H1 (cell line): ENCODE measurements at regions not wholly inside any gene's neighbourhood (a gene's known extent, or its start where the extent isn't known, plus 50 kb on each side); places are given as distances from the start of the nearest gene placed in this dataset.

Experiments used
- CTCF ChIA-PET: fragments of 300-600 bp; sonication (Branson Sonifier 250); formaldehyde crosslinking; loops from one replicate; lab custom pipeline; 2021; ENCODE audit not compliant: partially characterized antibody; lab: Charles Lee
- POLR2A ChIA-PET: fragments of 300-600 bp; sonication (Branson Sonifier 250); formaldehyde crosslinking; loops from one replicate; lab custom pipeline; 2021; ENCODE audit warnings: inconsistent platforms; ENCODE audit not compliant: partially characterized antibody; lab: Charles Lee
- DNase-seq, 2 experiments: peaks; one replicate each; pipeline versions ENCODE4 v3.0.0 to v3.0.0-alpha.2; 2010 to 2022; ENCODE audit warnings: low spot score in 2 of 2, low read depth in 1 of 2, mixed read lengths in 1 of 2
- FAIRE-seq: peaks from 2 replicates; lab custom pipeline; 2011; peaks lifted over from hg19 to GRCh38; lab: Jason Lieb, UNC
- H2AFZ ChIP-seq: 2 replicates; pipeline ENCODE4 v1.8.1; 2012; ENCODE audit warnings: low read length, inconsistent platforms
- H2AK5ac ChIP-seq: 2 replicates; pipeline ENCODE4 v1.6.1; 2013; ENCODE audit warnings: low read depth, low read length
- H2BK120ac ChIP-seq: replicated peaks from 2 replicates; pipeline ENCODE3; 2013; ENCODE audit warnings: low read depth, low read length, inconsistent platforms
- H2BK12ac ChIP-seq: 2 replicates; pipeline ENCODE4 v1.6.1; 2013; ENCODE audit warnings: low read depth, low read length
- H2BK15ac ChIP-seq: 2 replicates; pipeline ENCODE4 v1.6.1; 2013; ENCODE audit warnings: low read length
- H2BK20ac ChIP-seq: 2 replicates; pipeline ENCODE4 v1.6.1; 2013; ENCODE audit warnings: low read length
- H2BK5ac ChIP-seq: 2 replicates; pipeline ENCODE4 v1.6.1; 2013; ENCODE audit warnings: low read depth, low read length
- H3K14ac ChIP-seq: 2 replicates; pipeline ENCODE4 v1.6.1; 2013; ENCODE audit warnings: inconsistent platforms; ENCODE audit not compliant: insufficient read length
- H3K18ac ChIP-seq: 2 replicates; pipeline ENCODE4 v1.6.1; 2013; ENCODE audit warnings: low read length; ENCODE audit errors: extremely low read depth
- H3K23ac ChIP-seq: 2 replicates; pipeline ENCODE4 v1.6.1; 2013; ENCODE audit warnings: inconsistent platforms; ENCODE audit not compliant: insufficient read length
- H3K23me2 ChIP-seq: 2 replicates; pipeline ENCODE4 v1.6.1; 2013; ENCODE audit warnings: low read depth, low read length
- H3K27ac ChIP-seq: 2 replicates; pipeline ENCODE4 v1.6.1; 2011; ENCODE audit warnings: low read depth, low read length, inconsistent platforms
- H3K27me3 ChIP-seq, 4 experiments: replicated peaks in 1 of 4; 1 replicate in 1 of 4; 2 replicates in 3 of 4; pipeline versions ENCODE4 v1.6.1 to v1.8.1; 2011 to 2013; ENCODE audit warnings: low read length in 3 of 4, mild to moderate bottlenecking in 3 of 4, inconsistent platforms in 2 of 4, mixed read lengths in 2 of 4, moderate library complexity in 1 of 4; ENCODE audit not compliant: control insufficient read depth in 3 of 4, insufficient read depth in 3 of 4; ENCODE audit errors: extremely low read depth in 1 of 4
- H3K36me3 ChIP-seq, 4 experiments: 2 replicates each; pipeline versions ENCODE4 v1.6.1 to v1.8.1; 2011 to 2013; ENCODE audit warnings: mild to moderate bottlenecking in 4 of 4, low read length in 3 of 4, moderate library complexity in 2 of 4, control low read depth in 1 of 4, inconsistent platforms in 1 of 4; ENCODE audit not compliant: insufficient read depth in 4 of 4, control insufficient read depth in 2 of 4
- H3K4ac ChIP-seq: replicated peaks from 2 replicates; pipeline ENCODE3; 2013; ENCODE audit warnings: low read length, low read depth, mixed read lengths, inconsistent platforms; ENCODE audit not compliant: insufficient read length
- H3K4me1 ChIP-seq, 4 experiments: replicated peaks in 1 of 4; 1 replicate in 1 of 4; 2 replicates in 3 of 4; pipeline versions ENCODE4 v1.6.1 to v1.8.1; 2011 to 2013; ENCODE audit warnings: low read length in 3 of 4, inconsistent platforms in 2 of 4, mixed read lengths in 1 of 4; ENCODE audit not compliant: insufficient read depth in 4 of 4, control insufficient read depth in 3 of 4
- H3K4me2 ChIP-seq, 2 experiments: 2 replicates each; pipeline versions ENCODE4 v1.6.1 to v1.8.1; 2011 to 2013; ENCODE audit warnings: low read depth in 2 of 2, low read length in 2 of 2, control low read depth in 1 of 2, inconsistent platforms in 1 of 2, mild to moderate bottlenecking in 1 of 2; ENCODE audit not compliant: insufficient read depth in 1 of 2
- H3K4me3 ChIP-seq, 4 experiments: fragments of 200-600, 300-600 bp in 1 of 4; sonication (generic), shearing (Covaris generic), sonication (Bioruptor Twin) in 1 of 4; 2 replicates each; pipeline versions ENCODE4 v1.5.1 to v1.8.1; 2011 to 2016; ENCODE audit warnings: low read length in 4 of 4, low read depth in 3 of 4, control low read depth in 2 of 4, inconsistent platforms in 2 of 4, mild to moderate bottlenecking in 2 of 4, mixed read lengths in 1 of 4, moderate library complexity in 1 of 4; ENCODE audit not compliant: insufficient read depth in 2 of 4; ENCODE audit errors: extremely low read depth in 1 of 4
- H3K56ac ChIP-seq: replicated peaks from 2 replicates; pipeline ENCODE3; 2013; ENCODE audit warnings: low read depth, mild to moderate bottlenecking, mixed read lengths, low read length, inconsistent platforms; ENCODE audit not compliant: insufficient read length
- H3K79me1 ChIP-seq: 2 replicates; pipeline ENCODE4 v1.6.1; 2013; ENCODE audit warnings: low read depth, low read length, control low read depth
- H3K79me2 ChIP-seq, 2 experiments: 2 replicates each; pipeline versions ENCODE4 v1.6.1 to v1.8.1; 2012 to 2013; ENCODE audit warnings: low read length in 2 of 2, mild to moderate bottlenecking in 2 of 2, inconsistent platforms in 1 of 2; ENCODE audit not compliant: insufficient read depth in 2 of 2, control insufficient read depth in 1 of 2
- H3K9ac ChIP-seq, 4 experiments: replicated peaks in 1 of 4; 1 replicate in 1 of 4; 2 replicates in 3 of 4; pipeline versions ENCODE4 v1.6.1 to v1.8.1; 2011 to 2013; ENCODE audit warnings: low read depth in 3 of 4, low read length in 3 of 4, control low read depth in 2 of 4, mild to moderate bottlenecking in 2 of 4, moderate library complexity in 2 of 4, inconsistent platforms in 1 of 4; ENCODE audit errors: extremely low read depth in 1 of 4
- H3K9me3 ChIP-seq, 2 experiments: 2 replicates each; pipeline versions ENCODE4 v1.6.1 to v1.8.1; 2012 to 2013; ENCODE audit warnings: mild to moderate bottlenecking in 2 of 2, moderate library complexity in 2 of 2, control low read depth in 1 of 2, inconsistent platforms in 1 of 2, low read depth in 1 of 2, low read length in 1 of 2, mixed read lengths in 1 of 2; ENCODE audit not compliant: insufficient read depth in 2 of 2
- H4K20me1 ChIP-seq, 2 experiments: replicated peaks in 1 of 2; 2 replicates each; pipeline versions ENCODE3 to v1.8.1; 2011 to 2013; ENCODE audit warnings: inconsistent platforms in 2 of 2, low read length in 2 of 2, mild to moderate bottlenecking in 1 of 2; ENCODE audit not compliant: insufficient read depth in 2 of 2, control insufficient read depth in 1 of 2
- H4K5ac ChIP-seq: 2 replicates; pipeline ENCODE4 v1.6.1; 2013; ENCODE audit warnings: low read length, low read depth, mixed read lengths, inconsistent platforms; ENCODE audit not compliant: insufficient read length
- H4K8ac ChIP-seq: 2 replicates; pipeline ENCODE4 v1.8.0; 2013; ENCODE audit warnings: mild to moderate bottlenecking, moderate library complexity, low read length, inconsistent platforms; ENCODE audit not compliant: insufficient read depth; ENCODE audit errors: extremely low read depth
- H4K91ac ChIP-seq: replicated peaks from 2 replicates; pipeline ENCODE3; 2013; ENCODE audit warnings: low read length, mixed read lengths, inconsistent platforms; ENCODE audit not compliant: insufficient read length
- ATF3 ChIP-seq: IDR thresholded peaks from 2 replicates; pipeline ENCODE4 v1.6.1; 2011; ENCODE audit warnings: low read depth, mild to moderate bottlenecking, low read length; ENCODE audit not compliant: insufficient read depth
- EP300 ChIP-seq, 2 experiments: IDR thresholded peaks; 1 replicate in 1 of 2; 2 replicates in 1 of 2; pipeline ENCODE4 v1.6.1; 2011 to 2012; ENCODE audit warnings: low read depth in 2 of 2, low read length in 2 of 2, mild to moderate bottlenecking in 2 of 2, borderline replicate concordance in 1 of 2, inconsistent platforms in 1 of 2, moderate library complexity in 1 of 2
- HDAC2 ChIP-seq, 2 experiments: fragments of 300-600 bp in 1 of 2; sonication (generic) in 1 of 2; IDR thresholded peaks; 2 replicates each; pipeline ENCODE4 v1.6.1; 2011 to 2012; ENCODE audit warnings: low read depth in 2 of 2, low read length in 2 of 2, mild to moderate bottlenecking in 2 of 2, moderate library complexity in 2 of 2, borderline replicate concordance in 1 of 2, inconsistent platforms in 1 of 2
- KDM1A ChIP-seq: fragments of 200-600, 300-600 bp; sonication (generic); IDR thresholded peaks from 2 replicates; pipeline ENCODE4 v1.7.1; 2016; ENCODE audit warnings: mild to moderate bottlenecking, low read length, borderline replicate concordance
- MAX ChIP-seq: IDR thresholded peaks from 2 replicates; pipeline ENCODE4 v1.6.1; 2012; ENCODE audit warnings: inconsistent platforms
- PHF8 ChIP-seq: fragments of 200-600 bp; sonication (generic); conservative IDR thresholded peaks from 2 replicates; pipeline ENCODE4 v1.7.1; 2012; ENCODE audit warnings: low read depth, mild to moderate bottlenecking, inconsistent platforms, low read length, moderate library complexity
- SIX5 ChIP-seq: IDR thresholded peaks from 2 replicates; pipeline ENCODE4 v1.6.1; 2011; ENCODE audit warnings: mild to moderate bottlenecking, low read depth, low read length
- TAF1 ChIP-seq: IDR thresholded peaks from 2 replicates; pipeline ENCODE4 v1.6.1; 2011; ENCODE audit warnings: mild to moderate bottlenecking, low read depth, low read length
- WGBS, 2 experiments: shearing (Covaris generic) in 1 of 2; methylation state at CpG; one replicate each; pipeline versions ENCODE4 v1.1.6 to v1.1.7; 2013 to 2015; ENCODE audit warnings: low lambda C conversion rate in 2 of 2, mixed read lengths in 2 of 2, inconsistent platforms in 1 of 2, low coverage in 1 of 2, missing lambda C conversion rate in 1 of 2; ENCODE audit not compliant: insufficient replicate concordance in 2 of 2, insufficient coverage in 1 of 2, insufficient read length in 1 of 2; ENCODE audit errors: extremely low coverage in 1 of 2, missing lambda C conversion rate in 1 of 2; 5-methylcytosine and 5-hydroxymethylcytosine counted together

- no peak overlapping the region for H2BK15ac ChIP-seq
- peak; percentile 41 to 59 for DNase-seq
- H4K20me1 ChIP-seq = no peaks in the 10 kb centered on the region
- H3K27ac ChIP-seq = peak overlapping the region; percentile 54
- H2BK20ac ChIP-seq = peak overlapping the region; percentile 86; the same call in 1 of the 2 replicates
- H3K14ac ChIP-seq = no peak overlapping the region
- FAIRE-seq = peak; percentile 19
- H3K36me3 ChIP-seq = no peaks in the 10 kb centered on the region
- no peaks in the 10 kb centered on the region for H3K79me2 ChIP-seq
- H4K8ac ChIP-seq = no peak overlapping the region
- no peak overlapping the region for H3K56ac ChIP-seq
- peak overlapping the region; percentile 69; the same call in 1 of the 2 replicates for H2BK12ac ChIP-seq
- H3K4me1 ChIP-seq = peaks cover 2 to 11% (median 7%) of the 10 kb centered on the region in 4 experiments; a peak in 4 of 7 replicates
- no peaks in the 10 kb centered on the region for H3K79me1 ChIP-seq
- no peak overlapping the region for H3K4ac ChIP-seq
- peak overlapping the region in 2 of 4 experiments; percentile 0 to 1; a peak in 1 of 7 replicates for H3K9ac ChIP-seq
- H3K27me3 ChIP-seq = no peaks in the 10 kb centered on the region
- peak overlapping the region; percentile 75; the same call in 1 of the 2 replicates for H3K18ac ChIP-seq
- ChIA-PET POLR2A (interaction anchor here (0.5 to 1.4 kb wide), 5 partner anchors 9 to 1317 kb away, joined by 3 to 8 read pairs (median 3); no protein-coding TSS in a partner anchor), CTCF (interaction anchor here (0.7 to 2.6 kb wide), 8 partner anchors 34 to 471 kb away, joined by 3 to 14 read pairs (median 4); no protein-coding TSS in a partner anchor)
- H2BK5ac ChIP-seq = peak overlapping the region; percentile 53; the same call in 1 of the 2 replicates
- H2BK120ac ChIP-seq = no peak overlapping the region
- 23% methylated on average over 6 of the region's 6 CpGs; no CpG with 5 or more reads in 1 of the 2 experiments for WGBS, 2 experiments
- peak overlapping the region; percentile 99 for H2AFZ ChIP-seq
- no peak overlapping the region for H4K91ac ChIP-seq
- H2AK5ac ChIP-seq = no peak overlapping the region
- H3K4me3 ChIP-seq = peak overlapping the region; percentile 26 to 56 (median 33); a peak in 7 of 8 replicates
- H4K5ac ChIP-seq = no peak overlapping the region
- no peaks in the 10 kb centered on the region for H3K9me3 ChIP-seq
- H3K23ac ChIP-seq = no peak overlapping the region
- peaks cover 2% of the 10 kb centered on the region; the same call in 1 of the 2 replicates for H3K23me2 ChIP-seq
- peak overlapping the region; percentile 66 to 67 for H3K4me2 ChIP-seq
- 0 out of 2 replicates have a peak, but pooled peaks have one; percentile 9 for TF ChIP-seq MAX
- no peak for TF ChIP-seq SIX5
- no peak for TF ChIP-seq PHF8
- TF ChIP-seq TAF1 = peak; percentile 50; the same call in 1 of the 2 replicates
- 0 out of 2 replicates have a peak, but pooled peaks have one; percentile 19 for TF ChIP-seq KDM1A
- no peak for TF ChIP-seq EP300 (IDR thresholded peaks at IDR 0.05; ENCODE audit: borderline replicate concordance in 1 of 2, low read depth in 2 of 2, low read length in 2 of 2)
- no peak for TF ChIP-seq ATF3
- TF ChIP-seq HDAC2 (IDR thresholded peaks at IDR 0.05; ENCODE audit: borderline replicate concordance in 1 of 2, low read depth in 2 of 2, low read length in 2 of 2) = no peak
These were observed 256.2 kb upstream of the IL12A start for GRCh38 chr3:159732172-159733111.
